GM23248 (cell line): ENCODE measurements at regions not wholly inside any gene's neighbourhood (a gene's known extent, or its start where the extent isn't known, plus 50 kb on each side); places are given as distances from the start of the nearest gene placed in this dataset.

Experiments
- EZH2 ChIP-seq: fragments of 200-600 bp; sonication (generic); IDR thresholded peaks from 2 replicates; pipeline ENCODE4 v1.6.1; 2018; ENCODE audit warnings: antibody characterized with exemption, mild to moderate bottlenecking; ENCODE audit not compliant: insufficient read depth, poor library complexity, severe bottlenecking
- EZH2phosphoT487 ChIP-seq: fragments of 200-600 bp; sonication (generic); IDR thresholded peaks from 2 replicates; pipeline ENCODE4 v1.6.1; 2018; ENCODE audit warnings: antibody characterized with exemption, moderate library complexity, mild to moderate bottlenecking, low read depth; ENCODE audit not compliant: insufficient read depth

DNA sequence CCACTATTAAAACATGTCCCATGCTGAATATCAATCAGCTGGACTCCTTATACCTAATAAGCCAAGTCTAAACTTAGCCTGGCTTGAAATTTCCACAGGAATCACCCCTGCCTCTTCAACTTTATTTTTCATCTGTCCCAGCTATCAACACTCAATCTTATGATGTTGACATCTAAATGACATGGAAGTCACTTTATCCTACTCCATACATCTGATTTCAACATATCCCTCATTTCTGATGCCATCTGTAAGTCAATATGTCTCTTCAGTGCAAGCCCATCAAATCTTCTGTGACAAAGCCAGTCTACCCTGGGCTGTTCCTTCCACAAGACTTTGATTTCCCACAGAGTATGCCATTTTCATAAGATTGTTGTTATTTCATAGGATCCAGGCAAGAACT lies 143.6 kb upstream of the SEMA6D start:
- no peak for TF ChIP-seq EZH2
- TF ChIP-seq EZH2phosphoT487 = no peak
